Activated CD4-positive, alpha-beta memory T cell treated with anti-CD3 and anti-CD28 coated beads for 36 hours (primary cell): ENCODE measurements at regions not wholly inside any gene's neighbourhood (a gene's known extent, or its start where the extent isn't known, plus 50 kb on each side); places are given as distances from the start of the nearest gene placed in this dataset.

Experiments used
- CTCF ChIA-PET: fragments of 350-600 bp; sonication (Branson Sonifier 250); formaldehyde crosslinking; loops from one replicate; lab custom pipeline; 2021; ENCODE audit warnings: antibody characterized with exemption, inconsistent platforms; lab: Charles Lee
- POLR2A ChIA-PET: fragments of 350-600 bp; sonication (Branson Sonifier 250); formaldehyde crosslinking; loops from one replicate; lab custom pipeline; 2021; ENCODE audit warnings: antibody characterized with exemption; lab: Charles Lee
- DNase-seq: peaks from one replicate; pipeline ENCODE4 v3.0.0-alpha.2; 2020
- H3K27ac Mint-ChIP-seq: one replicate; pipeline ENCODE4 v1.8.0; 2021; ENCODE audit warnings: mixed read lengths
- H3K27me3 Mint-ChIP-seq: one replicate; pipeline ENCODE4 v1.8.0; 2021; ENCODE audit warnings: mixed read lengths
- H3K36me3 Mint-ChIP-seq: one replicate; pipeline ENCODE4 v1.8.0; 2021; ENCODE audit warnings: mixed read lengths
- H3K4me1 Mint-ChIP-seq: one replicate; pipeline ENCODE4 v1.8.0; 2021; ENCODE audit warnings: low read depth, mixed read lengths
- H3K4me3 Mint-ChIP-seq: one replicate; pipeline ENCODE4 v1.8.0; 2021; ENCODE audit warnings: mild to moderate bottlenecking, mixed read lengths
- H3K9me3 Mint-ChIP-seq: one replicate; pipeline ENCODE4 v1.8.0; 2021; ENCODE audit warnings: mixed read lengths
- intact Hi-C: fragments of 100-400 bp; cut with micrococcal nuclease; formaldehyde crosslinking; loops from one replicate; pipeline ENCODE4 v1.15.1; 2023

DNA sequence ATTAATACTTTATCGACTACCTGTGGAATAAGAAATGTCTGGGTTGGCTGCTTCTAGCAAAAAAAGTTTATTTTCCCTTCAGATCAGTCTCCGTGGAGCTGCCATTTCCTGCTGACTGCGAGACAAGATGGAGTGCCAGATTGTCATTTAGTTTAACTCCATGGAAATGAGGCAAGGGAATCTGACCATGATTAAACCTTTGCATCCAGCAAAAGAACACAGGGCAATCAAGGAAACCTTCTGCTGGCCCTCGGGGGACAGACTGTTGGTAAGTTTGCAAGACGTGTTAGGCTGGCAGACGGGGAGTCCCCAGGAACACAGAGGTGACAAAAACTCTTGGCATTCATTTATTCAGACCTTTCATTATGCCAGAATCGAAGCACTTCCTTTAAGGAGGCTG lies 52.2 kb upstream of the SPACA1 start:
- Mint-ChIP-seq H3K4me1 (no peaks in the 10 kb centered on the region), H3K4me3 (no peak overlapping the region), H3K27ac (no peak overlapping the region), H3K27me3 (peaks cover 1% of the 10 kb centered on the region), H3K36me3 (no peaks in the 10 kb centered on the region), H3K9me3 (no peaks in the 10 kb centered on the region)
- no peak for DNase-seq
- intact Hi-C loops: no loop called here
- CTCF ChIA-PET: no interaction called here
- POLR2A ChIA-PET: no interaction called here

DNA sequence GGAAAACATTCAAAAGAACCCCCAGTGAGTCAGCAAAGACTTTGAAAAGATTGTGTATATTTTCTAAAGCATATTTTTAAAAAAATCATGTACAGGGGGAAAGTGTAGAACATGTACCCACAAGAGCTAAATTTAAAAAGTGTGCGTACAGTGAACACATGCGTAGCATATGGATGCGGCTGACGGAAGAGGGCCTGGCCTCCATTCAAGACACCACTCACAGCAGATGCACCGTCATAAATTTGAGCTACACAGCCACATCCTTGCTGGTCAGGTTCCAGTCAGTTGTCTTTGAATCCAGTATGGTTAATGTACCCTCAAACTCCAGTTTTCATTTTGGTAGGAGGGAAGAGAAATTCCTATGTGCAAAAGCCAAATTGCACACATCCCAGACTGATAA lies 54.3 kb upstream of the SPACA1 start:
- Mint-ChIP-seq H3K27ac (no peak overlapping the region), H3K36me3 (no peaks in the 10 kb centered on the region), H3K4me1 (no peaks in the 10 kb centered on the region), H3K9me3 (no peaks in the 10 kb centered on the region), H3K27me3 (peaks cover 1% of the 10 kb centered on the region), H3K4me3 (no peak overlapping the region)
- DNase-seq: no peak
- ChIA-PET CTCF (no interaction called here), POLR2A (no interaction called here)
- intact Hi-C loops: no loop called here

DNA sequence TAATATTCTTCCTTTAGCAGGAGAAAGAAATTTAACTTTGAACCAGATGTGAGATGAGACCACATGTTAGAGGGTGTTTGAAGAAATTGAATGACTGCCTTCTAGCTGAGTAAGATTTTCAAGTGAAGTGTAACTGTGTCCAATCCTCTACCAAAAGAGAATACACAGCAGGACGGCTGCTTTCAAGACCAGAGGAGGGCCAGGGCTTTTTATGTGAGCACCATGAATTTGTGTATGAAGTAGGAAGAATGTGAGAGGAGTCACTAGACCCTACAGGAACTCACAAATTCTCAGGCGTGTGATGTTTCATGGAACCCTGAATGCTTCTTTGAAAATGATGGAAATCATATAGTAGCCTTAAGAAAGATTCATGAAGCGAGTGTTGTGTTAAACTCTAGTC lies 56.8 kb upstream of the SPACA1 start:
- peaks cover 1% of the 10 kb centered on the region for H3K27me3 Mint-ChIP-seq

DNA sequence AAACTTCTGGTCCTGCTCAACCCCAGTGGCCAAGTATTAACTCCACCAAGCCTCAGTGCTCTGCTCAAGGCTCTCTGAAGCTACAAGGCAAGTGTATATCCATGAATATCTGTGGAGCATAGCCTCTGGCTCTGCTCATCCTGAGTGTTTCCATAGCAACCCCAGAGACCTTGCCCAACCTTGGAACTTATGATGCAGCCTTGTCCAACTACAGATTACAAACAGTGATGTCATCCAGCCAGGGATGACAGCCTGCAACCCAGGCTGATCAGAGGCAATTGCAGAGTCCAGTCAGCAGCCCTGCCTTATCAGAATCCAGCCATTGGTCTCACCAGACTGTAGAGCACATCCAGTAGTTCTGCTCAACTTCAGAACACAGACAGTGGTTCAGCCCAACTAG lies 65.5 kb upstream of the SPACA1 start:
- H3K27ac Mint-ChIP-seq: no peak overlapping the region
- POLR2A ChIA-PET: no interaction called here
- no peaks in the 10 kb centered on the region for H3K36me3 Mint-ChIP-seq
- no peak for DNase-seq
- CTCF ChIA-PET: no interaction called here
- H3K4me1 Mint-ChIP-seq: no peaks in the 10 kb centered on the region
- no peaks in the 10 kb centered on the region for H3K9me3 Mint-ChIP-seq
- no peak overlapping the region for H3K4me3 Mint-ChIP-seq
- intact Hi-C loops: no loop called here
- H3K27me3 Mint-ChIP-seq: peaks cover 15% of the 10 kb centered on the region

More for the DNA sequence above, 56.8 kb upstream of the SPACA1 start:
- ChIA-PET POLR2A (no interaction called here), CTCF (no interaction called here)
- H3K4me3 Mint-ChIP-seq: no peak overlapping the region
- H3K9me3 Mint-ChIP-seq: no peaks in the 10 kb centered on the region
- H3K27ac Mint-ChIP-seq: no peak overlapping the region
- intact Hi-C loops: no loop called here
- DNase-seq: no peak
- H3K4me1 Mint-ChIP-seq: no peaks in the 10 kb centered on the region
- no peaks in the 10 kb centered on the region for H3K36me3 Mint-ChIP-seq

DNA sequence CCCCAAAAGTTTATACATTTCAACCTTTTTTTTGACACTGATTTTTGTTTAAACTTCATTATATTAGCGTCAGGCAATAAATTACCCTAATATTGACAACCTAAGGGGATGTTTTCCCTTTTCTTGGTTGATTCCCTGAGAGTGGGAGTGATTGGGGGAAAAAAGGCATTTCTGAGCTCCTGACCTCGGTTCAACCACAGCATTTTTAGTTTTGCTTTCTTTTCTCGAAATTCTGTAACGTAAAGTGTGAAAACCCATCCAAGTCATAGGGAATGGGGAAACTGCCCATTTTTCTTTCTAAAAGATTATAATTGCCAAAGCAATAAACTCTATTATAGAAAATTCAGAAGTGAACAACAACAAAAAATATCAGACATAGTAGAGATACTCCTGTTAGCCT lies 67.9 kb upstream of the SPACA1 start:
- H3K9me3 Mint-ChIP-seq: no peaks in the 10 kb centered on the region
- DNase-seq: no peak
- no peaks in the 10 kb centered on the region for H3K4me1 Mint-ChIP-seq
- H3K27ac Mint-ChIP-seq: no peak overlapping the region
- peaks cover 21% of the 10 kb centered on the region for H3K27me3 Mint-ChIP-seq
- ChIA-PET POLR2A (no interaction called here), CTCF (no interaction called here)
- intact Hi-C loops: no loop called here
- no peak overlapping the region for H3K4me3 Mint-ChIP-seq
- no peaks in the 10 kb centered on the region for H3K36me3 Mint-ChIP-seq

DNA sequence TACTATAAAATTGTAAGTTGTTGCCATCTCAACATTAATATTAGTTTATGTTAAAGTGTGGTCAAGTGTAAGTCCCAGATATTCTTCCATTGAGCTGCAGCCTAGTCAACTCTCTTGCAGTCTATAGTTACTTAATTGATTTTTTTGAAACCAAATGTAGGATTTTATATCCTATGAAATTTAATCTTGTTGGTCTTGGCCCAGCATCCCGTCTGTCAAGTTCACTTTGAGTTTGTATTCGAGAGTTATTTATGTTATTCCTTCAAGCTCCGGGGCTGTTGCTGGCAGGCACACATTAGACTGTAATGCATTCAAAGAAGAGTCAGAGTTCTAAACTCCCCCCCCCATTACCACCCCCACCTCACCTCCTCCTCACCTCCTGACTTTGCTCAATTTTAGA lies 71.0 kb upstream of the SPACA1 start:
- no peaks in the 10 kb centered on the region for H3K36me3 Mint-ChIP-seq
- no peak overlapping the region for H3K27ac Mint-ChIP-seq
- POLR2A ChIA-PET: no interaction called here
- no peaks in the 10 kb centered on the region for H3K9me3 Mint-ChIP-seq
- H3K27me3 Mint-ChIP-seq: peaks cover 21% of the 10 kb centered on the region
- intact Hi-C loops: no loop called here
- H3K4me1 Mint-ChIP-seq: no peaks in the 10 kb centered on the region
- DNase-seq: no peak
- CTCF ChIA-PET: no interaction called here
- no peak overlapping the region for H3K4me3 Mint-ChIP-seq

DNA sequence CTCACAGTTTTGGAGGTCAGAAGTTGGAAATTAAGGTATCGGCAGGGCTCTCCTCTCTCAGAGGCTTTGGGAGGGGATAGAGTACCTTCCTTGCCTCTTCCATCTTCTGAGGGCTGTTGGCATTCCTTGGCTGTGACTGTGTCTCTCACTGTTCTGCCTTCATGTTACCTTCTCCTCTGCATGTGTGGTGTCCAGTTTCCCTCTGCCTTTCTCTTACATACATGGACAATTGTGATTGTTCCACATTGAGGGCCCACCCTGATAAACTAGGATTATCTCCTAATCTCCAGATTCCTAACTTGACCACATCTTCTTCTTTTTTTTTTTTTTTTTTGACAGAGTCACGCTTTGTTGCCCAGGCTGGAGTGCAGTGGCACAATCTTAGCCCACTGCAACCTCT lies 72.1 kb upstream of the SPACA1 start:
- no peaks in the 10 kb centered on the region for H3K9me3 Mint-ChIP-seq
- H3K27ac Mint-ChIP-seq: no peak overlapping the region
- intact Hi-C loops: no loop called here
- ChIA-PET CTCF (no interaction called here), POLR2A (no interaction called here)
- H3K27me3 Mint-ChIP-seq: peaks cover 21% of the 10 kb centered on the region
- H3K4me3 Mint-ChIP-seq: no peak overlapping the region
- H3K36me3 Mint-ChIP-seq: no peaks in the 10 kb centered on the region
- DNase-seq: no peak
- H3K4me1 Mint-ChIP-seq: no peaks in the 10 kb centered on the region

DNA sequence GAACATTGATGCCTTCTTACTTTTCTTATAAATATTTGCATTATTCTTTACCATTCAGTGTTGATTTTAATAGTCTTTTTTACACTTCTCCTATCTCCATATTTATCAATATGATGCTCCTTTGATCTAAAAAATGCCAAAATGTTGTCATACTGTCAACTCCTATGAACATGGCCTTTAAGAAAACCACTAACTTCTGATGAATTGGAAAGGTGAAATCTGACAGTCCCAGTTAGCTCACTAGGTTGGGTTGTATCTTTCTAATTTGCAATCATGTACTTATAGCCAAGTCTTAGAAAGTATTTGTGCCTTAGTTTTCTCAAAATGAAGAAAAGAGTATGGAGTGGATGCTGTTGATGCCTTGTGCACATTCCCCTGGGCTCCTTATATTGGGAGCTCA lies 75.4 kb upstream of the SPACA1 start:
- Mint-ChIP-seq H3K27ac (no peak overlapping the region), H3K4me3 (no peak overlapping the region), H3K36me3 (no peaks in the 10 kb centered on the region), H3K27me3 (peaks cover 7% of the 10 kb centered on the region), H3K4me1 (no peaks in the 10 kb centered on the region), H3K9me3 (no peaks in the 10 kb centered on the region)
- CTCF ChIA-PET: no interaction called here
- intact Hi-C loops: no loop called here
- DNase-seq: no peak
- POLR2A ChIA-PET: no interaction called here

DNA sequence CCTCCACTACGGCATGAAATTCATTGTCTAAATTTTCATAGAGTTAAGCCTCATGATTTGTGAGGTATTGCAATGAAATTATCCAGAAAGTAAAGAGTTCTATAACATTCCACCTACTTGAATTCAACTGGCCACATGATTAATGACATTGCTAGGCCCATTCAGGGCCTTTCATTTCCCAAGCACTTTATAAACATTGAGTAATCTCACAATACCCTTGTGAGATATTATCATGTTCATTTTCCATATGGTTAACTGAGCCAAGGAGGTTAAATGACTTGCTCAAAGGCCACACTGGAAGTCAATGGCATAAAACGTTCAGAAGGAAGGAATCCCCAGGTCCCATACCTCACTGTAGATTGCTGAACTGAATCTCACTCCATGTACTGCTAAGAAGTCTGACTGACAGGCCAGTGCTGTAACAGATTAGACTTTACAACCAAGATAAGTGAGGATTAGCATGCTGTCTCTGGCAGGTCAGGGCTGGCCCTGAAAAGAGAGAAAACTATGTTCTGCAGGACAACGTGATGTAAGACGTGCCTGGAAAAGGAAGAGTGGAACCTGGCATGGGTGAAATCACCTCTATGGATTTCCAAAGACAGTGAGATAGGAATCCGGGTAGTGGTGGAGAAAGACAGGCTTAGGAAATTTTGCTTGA lies 75.9 kb upstream of the SPACA1 start:
- H3K27ac Mint-ChIP-seq: no peak overlapping the region
- CTCF ChIA-PET: no interaction called here
- H3K4me3 Mint-ChIP-seq: no peak overlapping the region
- no peaks in the 10 kb centered on the region for H3K36me3 Mint-ChIP-seq
- peaks cover 6% of the 10 kb centered on the region for H3K27me3 Mint-ChIP-seq
- POLR2A ChIA-PET: no interaction called here
- DNase-seq: no peak
- H3K9me3 Mint-ChIP-seq: no peaks in the 10 kb centered on the region
- H3K4me1 Mint-ChIP-seq: no peaks in the 10 kb centered on the region
- intact Hi-C loops: no loop called here

DNA sequence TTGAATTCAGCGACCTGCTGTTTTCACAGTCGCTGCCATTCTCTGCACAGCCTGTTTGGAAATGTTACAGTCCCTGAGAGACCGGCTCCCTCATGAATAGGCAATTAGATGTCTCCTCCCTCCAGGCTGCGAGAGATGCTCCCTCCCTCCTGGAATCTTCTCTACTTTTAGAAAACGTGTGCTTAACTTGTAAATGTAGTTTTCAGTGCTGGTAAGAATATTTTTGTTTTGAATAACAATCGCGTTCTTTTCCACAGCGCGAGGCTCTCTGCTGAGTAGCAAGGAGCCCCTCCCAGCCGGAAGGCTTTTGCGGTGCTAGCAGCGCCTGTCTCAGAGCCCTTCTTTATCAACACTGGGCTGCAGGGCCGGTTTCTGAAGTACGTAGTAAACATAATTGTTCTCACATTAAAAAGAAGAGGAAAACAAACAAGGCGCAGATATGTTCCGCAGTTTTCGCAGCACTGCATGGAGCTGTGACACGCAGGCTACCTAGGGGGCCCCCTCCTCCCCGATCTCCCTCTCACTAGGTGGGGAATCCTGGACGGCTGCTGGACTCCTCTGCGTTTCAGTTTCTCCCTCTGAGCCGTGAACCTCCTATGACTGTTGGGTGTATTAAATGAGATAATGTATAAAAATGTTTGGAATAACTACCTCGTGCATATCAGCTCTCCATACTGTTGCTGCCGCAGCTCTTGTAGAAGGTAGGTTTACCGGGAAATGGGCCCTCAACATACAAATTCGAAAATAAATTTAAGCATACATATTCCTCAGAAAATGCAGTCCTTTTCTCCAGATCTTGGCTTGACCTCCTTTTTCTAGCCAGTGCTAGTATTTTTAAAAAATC lies 79.0 kb upstream of the SPACA1 start:
- Mint-ChIP-seq H3K27ac (no peak overlapping the region), H3K9me3 (no peaks in the 10 kb centered on the region), H3K4me1 (no peaks in the 10 kb centered on the region), H3K4me3 (no peak overlapping the region), H3K36me3 (no peaks in the 10 kb centered on the region), H3K27me3 (peaks cover 9% of the 10 kb centered on the region)
- DNase-seq: peak; percentile 13
- ChIA-PET POLR2A (no interaction called here), CTCF (no interaction called here)
- intact Hi-C loops: no loop called here

DNA sequence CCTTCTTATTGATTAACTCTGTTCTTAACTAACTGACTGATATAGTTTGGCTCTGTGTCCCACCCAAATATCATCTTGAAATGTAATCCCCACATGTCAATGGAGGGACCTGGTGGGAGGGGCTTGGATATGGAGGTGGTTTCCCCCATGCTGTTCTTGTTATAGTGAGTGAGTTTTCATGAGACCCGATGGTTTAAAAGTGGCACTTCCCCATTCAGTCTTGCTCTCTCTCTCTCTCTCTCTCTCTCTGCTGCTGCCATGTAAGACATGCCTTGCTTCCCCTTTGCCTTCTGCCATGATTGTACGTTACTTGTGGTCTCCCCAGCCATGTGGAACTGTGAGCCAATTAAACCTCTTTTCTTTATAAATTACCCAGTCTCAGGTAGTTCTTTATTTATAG lies 81.8 kb upstream of the SPACA1 start:
- CTCF ChIA-PET: no interaction called here
- H3K4me1 Mint-ChIP-seq: no peaks in the 10 kb centered on the region
- POLR2A ChIA-PET: no interaction called here
- H3K9me3 Mint-ChIP-seq: no peaks in the 10 kb centered on the region
- H3K27ac Mint-ChIP-seq: no peak overlapping the region
- no peak for DNase-seq
- no peak overlapping the region for H3K4me3 Mint-ChIP-seq
- H3K36me3 Mint-ChIP-seq: no peaks in the 10 kb centered on the region
- peaks cover 17% of the 10 kb centered on the region for H3K27me3 Mint-ChIP-seq
- intact Hi-C loops: no loop called here

DNA sequence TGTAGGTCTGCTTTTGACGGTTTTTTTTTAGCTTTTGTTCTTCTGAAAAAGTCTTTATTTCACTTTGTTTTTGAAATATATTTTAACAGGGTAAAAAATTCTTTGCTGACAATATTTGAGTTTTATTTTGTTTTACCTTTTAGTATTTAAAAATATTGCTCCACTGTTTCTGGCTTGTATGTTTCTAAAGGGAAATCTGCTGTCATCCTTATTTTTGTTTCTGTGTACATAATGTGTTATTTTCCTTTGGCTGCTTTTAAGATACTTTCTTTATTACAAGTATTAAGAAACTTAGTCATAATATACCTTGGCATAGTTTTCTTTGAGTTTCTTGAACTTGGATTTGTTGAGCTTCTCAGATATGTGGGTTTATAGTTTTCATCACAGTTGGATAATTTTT lies 88.6 kb upstream of the SPACA1 start:
- no peak for DNase-seq
- no peak overlapping the region for H3K27ac Mint-ChIP-seq
- CTCF ChIA-PET: no interaction called here

DNA sequence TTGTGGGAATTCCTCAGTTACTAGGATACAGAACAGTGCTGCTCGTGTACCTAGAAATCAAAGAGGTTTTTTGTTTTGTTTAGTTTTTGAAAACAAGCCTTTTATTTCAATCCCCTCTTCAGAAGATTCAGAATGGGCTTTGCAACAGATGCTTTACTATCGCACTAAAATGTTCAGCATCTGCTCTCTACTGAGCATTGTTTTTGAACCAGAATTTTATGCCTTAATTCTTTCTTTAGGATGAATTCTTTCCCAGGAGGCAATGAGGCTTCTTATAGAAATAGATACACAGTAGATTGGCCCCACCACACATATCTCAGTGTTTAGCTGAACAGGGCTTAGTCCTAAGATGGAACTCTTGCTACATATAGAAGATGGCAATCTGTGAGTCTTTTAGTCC lies 95.9 kb upstream of the SPACA1 start:
- intact Hi-C loops: no loop called here
- DNase-seq: no peak
- H3K4me3 Mint-ChIP-seq: no peak overlapping the region
- ChIA-PET POLR2A (no interaction called here), CTCF (no interaction called here)
- no peaks in the 10 kb centered on the region for H3K9me3 Mint-ChIP-seq
- no peak overlapping the region for H3K27ac Mint-ChIP-seq
- no peaks in the 10 kb centered on the region for H3K4me1 Mint-ChIP-seq
- H3K36me3 Mint-ChIP-seq: no peaks in the 10 kb centered on the region
- H3K27me3 Mint-ChIP-seq: peaks cover 3% of the 10 kb centered on the region

More for the DNA sequence above, 88.6 kb upstream of the SPACA1 start:
- POLR2A ChIA-PET: no interaction called here
- Mint-ChIP-seq H3K4me3 (no peak overlapping the region), H3K36me3 (no peaks in the 10 kb centered on the region), H3K4me1 (no peaks in the 10 kb centered on the region), H3K9me3 (no peaks in the 10 kb centered on the region), H3K27me3 (peaks cover 12% of the 10 kb centered on the region)
- intact Hi-C loops: no loop called here
